GM21447 (cell line): ENCODE measurements at regions not wholly inside any gene's neighbourhood (a gene's known extent, or its start where the extent isn't known, plus 50 kb on each side); places are given as distances from the start of the nearest gene placed in this dataset.

ENCODE experiments used
- ATAC-seq: cut with Tn5 transposase; IDR thresholded peaks from one replicate; pipeline ENCODE4 v1.9.1; 2021; ENCODE audit not compliant: unreplicated experiment

DNA sequence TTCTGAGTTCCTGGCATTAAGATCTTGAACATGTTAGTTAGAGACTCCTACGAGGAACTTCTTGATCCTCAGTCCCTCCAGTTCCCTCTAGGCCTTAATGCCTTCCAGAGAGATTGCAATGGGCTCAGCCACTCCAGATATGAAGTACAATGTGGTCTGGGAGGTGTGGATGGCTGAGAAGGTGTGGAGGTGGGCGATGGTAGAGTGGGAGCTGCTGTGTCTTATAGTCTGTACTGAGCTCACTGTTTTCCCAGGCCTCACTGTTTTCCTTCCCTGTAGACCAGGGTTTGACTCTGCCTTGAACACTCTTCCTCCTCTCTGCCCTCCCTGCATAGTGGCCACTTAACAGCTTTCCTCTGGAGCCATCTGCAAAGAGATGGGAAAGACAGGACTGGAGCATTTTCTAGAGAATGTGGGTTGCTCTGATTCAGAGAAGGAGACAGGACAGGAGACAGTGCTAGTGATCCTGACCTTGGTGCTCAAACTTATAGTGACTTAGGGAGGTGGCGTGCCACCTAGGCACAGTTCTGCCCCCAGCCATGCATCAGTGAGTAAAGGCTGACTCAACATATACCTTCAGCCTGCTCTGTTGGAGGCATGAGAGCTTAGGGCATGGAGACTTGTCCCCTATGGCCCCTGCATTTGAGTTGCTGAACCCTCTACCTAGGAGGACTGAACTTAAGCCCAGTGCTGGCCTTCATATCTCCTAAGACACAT lies 129.7 kb downstream of the TDRD15 start:
- ATAC-seq: no peak

DNA sequence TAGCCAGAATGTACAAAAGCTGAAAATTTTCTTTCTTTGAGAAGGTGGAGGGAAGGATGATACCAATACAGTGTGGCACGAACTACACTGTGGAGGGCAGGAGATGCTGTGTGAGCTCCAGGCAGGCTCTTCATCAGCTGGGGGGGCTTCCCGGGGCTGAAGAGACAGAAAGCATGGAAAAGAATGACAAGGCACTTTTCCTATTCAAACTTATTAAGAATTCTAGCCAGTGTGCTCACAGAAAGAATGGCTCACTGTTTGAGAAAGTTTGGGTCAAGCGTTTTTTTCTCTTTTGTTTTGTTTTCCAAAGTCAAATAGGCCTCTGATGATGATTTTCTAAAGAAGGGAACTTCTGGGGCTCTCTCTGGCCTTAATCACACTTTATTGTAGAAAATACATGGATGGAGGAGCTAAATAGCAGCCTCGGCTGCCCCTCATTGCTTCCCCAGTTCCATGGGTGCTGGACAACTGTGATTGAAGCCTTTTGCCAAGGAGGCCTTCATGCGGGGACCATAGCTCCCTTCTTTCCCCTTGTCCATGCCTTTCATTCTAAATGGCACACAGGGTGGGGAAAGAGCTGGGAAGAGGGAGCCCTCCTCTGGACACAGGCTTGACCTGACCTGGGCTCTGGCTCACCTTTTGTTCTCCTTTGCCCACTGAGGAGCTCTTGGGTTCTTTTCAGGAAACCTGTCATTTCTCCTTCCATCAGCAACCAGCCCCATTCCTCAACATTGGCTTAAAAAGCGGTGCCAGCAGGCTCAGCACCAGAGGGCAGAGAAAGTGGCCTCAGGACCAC lies 130.6 kb downstream of the TDRD15 start:
- no peak for ATAC-seq

DNA sequence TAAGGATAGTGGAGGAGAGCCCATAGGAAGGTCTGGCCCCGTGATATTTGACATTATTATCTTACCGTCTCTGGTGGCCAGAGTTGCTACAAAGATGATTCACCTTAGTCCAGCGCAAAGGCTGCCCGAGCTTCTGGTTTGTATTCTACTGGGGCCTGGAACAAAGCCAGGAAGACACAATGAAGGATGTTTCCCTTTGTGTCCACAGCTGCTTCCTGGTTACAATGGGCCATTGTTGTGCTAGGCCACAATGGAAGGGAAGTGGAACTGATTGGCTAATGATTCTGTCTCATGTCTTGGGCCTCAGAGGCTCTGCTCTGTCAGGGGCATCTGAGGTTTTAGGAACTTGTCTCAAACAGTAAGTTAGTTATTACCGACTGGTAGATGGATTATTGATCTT lies 132.2 kb downstream of the TDRD15 start:
- peak; percentile 90 for ATAC-seq

DNA sequence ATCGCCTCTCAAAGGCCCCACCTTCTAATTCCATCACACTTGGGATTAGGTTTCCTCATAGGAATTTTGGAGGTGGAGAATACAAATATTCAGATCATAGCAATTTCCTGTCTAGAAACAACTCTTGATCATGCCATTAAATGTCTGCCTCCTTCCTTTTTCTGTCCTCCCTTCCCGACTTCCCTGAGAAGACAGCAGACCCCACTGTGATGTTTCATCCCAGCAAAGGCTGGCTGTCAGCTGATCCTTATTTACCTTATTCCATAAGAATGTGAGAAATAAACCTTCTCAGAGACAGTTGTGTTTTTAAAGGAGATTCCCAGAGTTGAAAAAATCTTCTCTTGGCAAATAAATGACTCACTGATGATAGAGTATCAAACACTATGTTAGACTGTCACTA lies 133.9 kb downstream of the TDRD15 start:
- no peak for ATAC-seq

DNA sequence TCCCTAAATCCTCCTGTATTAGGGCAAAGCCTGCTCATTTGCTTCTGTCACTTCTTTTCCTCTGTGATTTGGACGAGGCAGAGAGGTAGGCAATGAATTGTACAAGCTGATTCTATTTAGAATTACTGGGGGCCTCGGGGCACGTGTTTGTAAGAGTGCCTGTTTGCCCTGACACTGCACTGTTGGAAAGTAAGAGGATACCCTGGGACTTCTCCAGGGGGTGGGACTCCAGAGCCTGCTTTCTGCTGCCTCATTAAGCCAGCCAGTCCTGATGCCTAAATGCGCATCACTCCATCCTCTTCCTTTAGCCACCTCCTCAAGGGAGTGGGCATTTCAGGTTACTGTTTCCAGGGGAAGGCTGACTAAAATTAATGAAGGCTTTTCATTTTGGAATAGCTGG lies 134.3 kb downstream of the TDRD15 start:
- ATAC-seq: no peak

DNA sequence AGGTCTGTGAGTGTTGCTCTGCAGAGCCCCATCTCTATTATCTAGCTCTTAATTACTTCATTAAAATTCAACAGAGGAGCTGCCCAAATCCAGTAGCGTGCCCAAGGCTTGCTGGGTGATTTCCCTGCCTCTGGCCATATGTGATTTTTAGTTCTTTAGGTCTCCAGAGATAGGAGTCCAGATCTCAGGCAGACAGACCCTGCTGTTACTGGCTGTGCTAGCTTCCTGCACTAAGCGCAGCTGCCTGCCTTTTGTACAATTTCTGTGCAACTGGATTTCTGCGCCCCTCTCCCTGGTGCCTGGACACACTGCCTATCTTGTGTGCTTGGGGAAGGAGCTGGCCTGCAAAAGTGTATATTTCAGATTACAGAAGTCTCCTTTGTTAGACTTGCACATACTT lies 136.5 kb downstream of the TDRD15 start:
- no peak for ATAC-seq

DNA sequence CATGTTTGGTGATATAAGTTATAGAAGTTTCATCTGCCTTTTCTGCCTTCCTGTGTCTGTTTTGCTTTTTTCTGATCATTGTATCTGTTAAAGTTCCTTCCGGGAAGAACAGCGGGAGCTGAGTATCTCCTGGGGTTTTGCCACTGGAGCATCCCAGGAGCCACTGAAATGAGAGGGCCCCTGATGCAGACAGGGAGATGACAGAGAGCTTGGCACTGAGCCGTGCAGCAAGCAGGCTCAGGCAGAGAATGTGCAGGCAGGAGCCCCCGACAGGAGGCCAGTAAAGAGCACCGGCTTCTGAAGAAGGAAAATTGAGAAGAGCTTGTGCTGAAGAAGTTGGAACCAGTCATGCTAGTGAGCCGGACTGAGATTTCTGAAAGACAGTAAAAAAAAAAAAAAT lies 137.8 kb downstream of the TDRD15 start:
- no peak for ATAC-seq

DNA sequence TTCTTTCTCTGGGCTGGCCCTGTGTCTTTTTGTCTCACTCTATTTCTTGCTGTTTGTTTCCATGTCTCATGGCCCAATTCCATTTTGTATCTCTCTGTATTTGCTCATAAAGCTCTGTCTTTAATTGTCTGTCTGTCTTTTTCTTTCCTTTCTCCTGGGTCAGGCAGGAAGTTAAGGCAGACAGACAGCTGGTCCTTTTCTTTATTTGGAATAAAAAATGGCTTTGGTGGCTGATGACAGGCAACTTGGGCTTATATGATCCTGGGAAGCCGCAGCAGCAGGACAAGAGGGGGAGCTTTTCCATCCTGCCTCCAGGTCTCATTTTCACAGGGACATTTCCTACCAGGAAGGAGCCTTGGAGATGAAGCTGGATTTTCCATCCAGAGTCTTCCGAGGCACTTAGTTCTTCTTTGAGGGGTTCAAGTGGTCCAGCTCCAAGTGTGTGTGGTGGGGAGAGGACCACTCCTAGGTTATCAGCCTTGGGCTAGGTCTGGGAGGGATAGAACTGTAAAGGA lies 138.7 kb downstream of the TDRD15 start:
- ATAC-seq: no peak

DNA sequence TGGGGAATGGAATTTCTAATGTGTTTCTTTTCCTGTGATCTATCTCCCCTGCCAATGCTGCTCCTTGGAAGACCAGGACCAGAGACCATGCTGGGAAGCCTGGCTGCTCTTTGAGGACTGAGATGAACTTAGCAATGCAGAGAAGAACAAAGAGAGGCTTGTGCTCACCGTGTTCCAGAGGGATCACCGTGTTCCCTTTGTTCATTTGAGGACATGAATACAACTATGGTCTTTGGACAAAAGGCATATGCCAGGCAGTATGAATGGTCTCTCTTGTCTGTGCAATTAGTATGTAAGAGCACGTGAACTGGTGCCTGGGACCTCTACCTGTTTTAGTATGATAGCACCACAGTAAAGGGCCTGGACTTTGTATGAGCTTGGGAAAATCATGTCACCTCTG lies 139.9 kb downstream of the TDRD15 start:
- no peak for ATAC-seq

DNA sequence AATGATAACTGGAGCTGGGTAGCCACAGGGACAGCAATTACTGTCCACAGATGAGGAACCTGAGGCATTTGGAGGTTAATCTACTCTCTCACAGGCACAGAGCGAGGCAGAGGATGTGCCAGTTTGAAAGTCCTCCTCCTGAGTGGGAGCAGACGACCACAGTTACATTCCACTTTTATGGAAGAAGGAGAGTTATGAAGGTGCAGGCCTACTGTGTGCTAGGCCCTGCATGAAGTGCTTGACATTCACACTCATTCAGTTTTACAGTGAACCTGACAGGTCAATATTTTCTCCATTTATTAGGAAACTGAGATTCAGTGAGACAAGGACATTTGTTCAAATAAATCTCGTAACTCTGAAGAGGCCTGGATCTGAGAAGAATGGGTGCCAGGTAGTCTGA lies 142.0 kb downstream of the TDRD15 start:
- ATAC-seq: no peak

DNA sequence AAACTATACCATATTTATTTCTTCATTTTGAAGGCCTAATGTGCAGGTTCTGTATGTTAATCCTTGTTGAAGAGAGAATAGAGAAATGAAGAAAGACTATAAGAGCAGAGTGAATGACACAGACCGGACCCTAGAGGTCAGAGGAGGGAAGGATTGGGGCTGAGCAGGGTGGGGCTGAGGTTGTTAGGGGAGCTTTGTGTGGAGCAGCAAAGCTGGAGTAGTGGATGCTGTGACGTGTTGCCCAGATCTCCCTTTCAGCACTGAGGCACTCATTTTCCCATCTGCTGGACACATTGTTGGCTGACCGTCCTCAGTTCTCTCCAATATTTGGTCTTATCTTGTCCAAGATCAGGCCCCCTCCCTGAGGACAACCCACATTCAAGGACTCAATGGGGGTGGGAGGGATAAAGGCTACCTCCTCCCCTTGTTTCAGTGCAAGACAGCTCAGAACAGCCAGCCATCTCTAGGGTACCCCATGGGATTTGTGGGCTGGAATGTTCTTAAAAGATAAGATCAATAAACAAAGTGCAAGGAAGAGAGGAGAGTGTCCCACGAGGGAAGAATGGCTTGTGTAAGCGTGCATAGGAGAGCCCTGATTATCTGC lies 143.6 kb downstream of the TDRD15 start:
- no peak for ATAC-seq

DNA sequence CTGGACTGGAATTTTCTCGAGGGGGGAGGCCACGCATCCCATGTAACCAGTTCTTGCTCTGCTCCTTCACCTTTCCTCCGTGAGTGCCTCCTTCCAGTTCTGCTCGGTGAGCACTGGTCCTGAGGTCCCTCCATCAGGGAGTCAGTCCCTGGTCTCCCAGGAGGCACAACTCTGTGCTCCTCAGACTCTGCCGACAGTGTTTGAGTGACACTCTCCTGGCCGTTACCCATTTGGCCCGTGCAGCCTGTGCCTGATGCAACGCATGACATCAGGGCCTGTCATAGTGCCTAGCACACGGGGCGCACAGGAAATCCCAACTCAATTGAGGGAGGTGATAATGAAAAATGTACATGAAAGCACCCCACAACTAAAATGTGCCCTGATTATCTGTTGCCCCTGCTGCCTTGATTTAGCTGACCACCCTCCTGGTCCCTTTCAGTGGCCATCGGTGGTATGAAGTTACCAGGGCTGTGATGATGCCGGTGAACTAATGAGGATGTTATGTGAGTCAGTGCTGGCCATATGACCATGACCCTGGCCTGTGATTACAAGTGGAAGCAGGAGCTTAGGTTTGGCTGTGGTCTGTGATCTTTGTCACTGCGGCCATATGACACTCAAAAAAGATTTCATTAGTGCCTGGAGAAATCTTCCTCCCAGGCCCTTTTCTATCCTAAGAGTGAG lies 144.6 kb downstream of the TDRD15 start:
- ATAC-seq: no peak

DNA sequence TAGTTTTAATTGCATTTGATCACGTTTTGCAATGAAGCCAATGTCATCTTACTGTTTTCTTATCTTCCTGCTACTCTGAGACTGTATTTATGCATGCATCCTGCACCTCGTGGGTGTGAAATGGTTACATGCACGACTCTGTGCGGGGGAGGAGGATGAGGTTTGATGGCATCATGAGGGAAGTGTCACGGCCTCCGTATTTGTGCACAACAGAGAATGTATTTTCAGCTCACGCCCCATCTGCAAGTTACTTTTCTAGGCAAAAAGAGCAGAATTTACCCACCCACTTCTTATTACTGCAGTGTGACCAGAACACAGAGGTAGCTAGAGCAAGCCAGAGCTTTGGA lies 145.1 kb downstream of the TDRD15 start:
- no peak for ATAC-seq

DNA sequence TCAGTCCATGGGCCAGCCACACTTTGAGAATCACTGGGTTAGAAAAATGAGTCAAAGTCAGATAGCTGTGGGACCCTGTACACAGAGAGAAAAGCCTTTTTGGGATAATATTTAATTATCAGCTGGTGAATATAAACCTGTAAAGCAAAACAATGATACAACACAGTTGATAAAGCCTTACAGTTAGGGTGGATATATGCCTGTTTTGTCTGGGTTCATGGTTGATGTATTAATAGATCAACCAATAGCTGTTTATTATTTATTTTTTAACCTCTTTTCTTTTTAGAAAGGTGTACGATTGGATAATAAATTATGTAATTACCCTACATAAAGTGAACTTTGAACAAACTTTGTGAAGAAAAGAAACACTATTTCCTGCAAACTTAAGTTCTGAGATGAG lies 145.6 kb downstream of the TDRD15 start:
- no peak for ATAC-seq

DNA sequence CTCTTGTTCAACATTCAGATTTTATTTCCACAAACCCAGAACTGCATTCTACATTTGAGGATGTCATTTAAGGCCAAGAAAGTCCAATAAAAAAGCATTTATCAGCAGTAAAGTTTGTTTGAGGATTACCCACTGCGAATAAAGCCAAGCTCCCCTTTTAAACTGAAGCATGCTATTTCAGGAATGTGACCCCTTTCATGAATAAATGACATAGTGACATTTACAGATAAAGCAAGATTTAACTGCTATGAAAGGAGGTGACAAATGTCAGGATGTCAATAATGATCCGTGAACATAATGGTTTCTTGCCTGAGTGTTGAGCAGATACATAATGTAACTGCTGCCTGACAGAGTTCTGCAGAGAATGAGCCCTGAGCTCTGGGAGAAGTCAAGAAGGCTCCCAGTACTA lies 146.3 kb downstream of the TDRD15 start:
- ATAC-seq: no peak

DNA sequence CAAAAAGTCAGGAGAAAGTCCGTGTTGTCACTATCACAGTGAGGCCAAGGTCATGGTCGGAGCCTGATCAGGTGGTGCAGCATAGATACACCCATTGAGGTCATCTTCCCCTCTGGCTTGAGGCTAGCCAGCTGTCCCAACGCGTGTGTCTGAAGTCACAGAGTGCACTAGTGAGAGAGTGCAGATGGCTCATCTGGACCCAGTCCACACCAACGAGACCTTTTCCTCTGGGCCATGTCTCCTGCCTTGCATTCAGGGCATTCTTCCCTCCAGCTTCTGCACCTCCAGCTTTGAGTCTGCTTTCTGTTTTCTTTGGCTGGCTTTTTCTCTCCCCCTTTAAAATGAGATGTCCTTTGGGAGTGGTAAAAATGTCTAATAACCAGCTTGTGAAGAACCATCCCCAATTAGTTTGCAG lies 146.9 kb downstream of the TDRD15 start:
- no peak for ATAC-seq

DNA sequence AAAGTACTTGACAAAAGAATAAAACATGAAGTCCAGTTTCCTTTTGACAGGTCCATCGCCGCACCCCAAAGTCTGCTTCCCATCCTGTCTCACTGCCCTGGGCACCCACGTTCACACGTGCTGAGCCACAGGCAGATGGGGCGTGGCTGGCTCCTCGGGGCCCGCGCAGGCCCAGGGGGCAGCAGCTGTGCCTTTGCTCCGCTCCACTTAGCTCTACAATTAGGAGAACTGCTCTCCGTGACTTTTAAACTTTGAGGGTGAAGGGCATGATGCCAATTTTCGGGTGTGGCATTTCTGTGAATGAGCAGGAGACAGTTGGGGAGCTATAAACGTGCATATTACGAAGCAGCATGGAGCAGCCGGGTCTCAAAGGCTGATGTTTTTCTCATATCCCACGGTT lies 152.4 kb downstream of the TDRD15 start:
- no peak for ATAC-seq

DNA sequence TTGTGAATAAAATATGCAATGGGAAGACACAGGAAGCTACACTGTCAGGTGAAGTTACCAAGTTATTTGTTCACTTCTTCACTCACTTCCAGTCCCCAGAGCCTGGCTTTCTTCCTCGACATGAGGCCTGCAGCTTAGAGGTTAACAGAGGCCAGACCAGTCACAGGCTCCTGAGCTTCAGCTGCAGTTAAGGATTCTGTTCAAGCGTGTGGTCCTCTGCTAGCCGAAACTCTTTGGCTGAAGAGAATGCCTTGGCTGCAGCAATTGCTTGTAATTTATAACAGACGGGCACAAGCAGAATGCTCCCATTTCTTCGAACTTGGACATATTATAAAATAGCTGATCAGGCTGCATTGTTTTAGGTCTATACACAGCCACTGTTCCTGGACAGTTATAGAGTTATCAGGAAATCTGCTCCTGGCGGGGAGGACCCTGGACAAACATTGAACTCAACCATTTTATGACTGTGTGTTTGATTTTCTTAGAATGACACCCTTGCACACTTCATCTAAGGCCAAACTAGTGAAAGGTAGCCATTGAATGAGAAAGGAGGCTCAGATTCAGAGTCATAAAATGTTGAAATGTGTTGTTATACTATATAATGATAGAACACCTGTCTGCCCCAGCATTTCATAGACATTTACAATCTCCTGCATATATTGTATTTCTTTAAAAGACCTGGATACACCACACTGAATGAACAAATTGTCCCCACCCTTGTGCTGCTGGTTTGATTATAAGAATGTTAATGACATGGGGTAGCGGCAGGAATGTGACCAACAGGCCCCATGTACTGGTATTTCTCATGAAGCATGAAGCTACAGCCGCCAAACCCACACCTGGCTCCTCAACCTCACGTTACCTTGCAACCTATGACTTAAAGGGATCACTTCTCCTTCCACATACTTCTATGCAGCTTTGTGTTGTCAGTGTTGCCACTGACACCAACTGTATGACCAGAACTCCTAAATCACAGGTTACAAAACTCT lies 153.6 kb downstream of the TDRD15 start:
- ATAC-seq: no peak

DNA sequence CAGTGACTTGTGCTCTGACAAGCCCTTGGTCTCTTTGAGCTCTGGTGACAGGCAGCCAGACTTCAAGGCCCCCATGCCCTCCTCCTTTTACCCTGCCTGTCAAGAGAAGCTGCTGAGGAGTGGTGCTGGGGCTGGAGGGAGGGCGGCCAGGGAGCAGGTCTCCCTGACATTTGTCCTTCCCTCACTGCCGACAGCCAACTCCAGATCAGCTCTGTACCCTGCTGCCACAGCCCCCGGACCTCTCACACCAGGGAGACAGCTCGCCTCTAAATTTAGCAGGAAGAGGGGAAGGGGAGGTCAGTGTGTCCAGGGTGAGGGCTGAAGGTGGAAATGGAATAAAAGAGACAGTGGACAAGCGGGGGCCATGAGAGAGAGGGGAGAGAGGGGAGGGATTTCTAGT lies 155.8 kb downstream of the TDRD15 start:
- ATAC-seq: no peak

DNA sequence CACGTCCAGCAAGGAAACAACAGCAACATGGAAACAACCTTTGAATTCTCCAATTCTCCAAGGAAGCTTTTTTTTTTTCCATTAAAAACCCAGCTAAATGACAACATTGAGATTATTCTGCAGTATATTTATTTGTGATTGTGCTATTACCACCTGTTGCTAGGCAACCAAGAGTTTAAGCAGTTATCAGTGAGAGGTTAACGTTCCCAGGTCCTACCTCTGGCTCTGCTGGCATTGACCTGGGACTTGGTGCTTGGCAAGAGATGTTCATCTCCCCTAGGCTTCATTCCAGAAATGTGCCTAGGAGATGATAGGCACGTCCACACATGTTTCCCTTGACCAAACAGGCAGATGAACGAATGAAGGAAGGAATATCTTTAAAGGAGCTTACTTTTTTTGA lies 157.0 kb downstream of the TDRD15 start:
- no peak for ATAC-seq
